Liver (tissue), 7 donors: ENCODE measurements at regions not wholly inside any gene's neighbourhood (a gene's known extent, or its start where the extent isn't known, plus 50 kb on each side); places are given as distances from the start of the nearest gene placed in this dataset.
A peak's percentile ranks its signal among the peaks of the same experiment; 100 is the strongest.

Experiments
- DNase-seq: peaks from one replicate; pipeline ENCODE4 v3.0.0-alpha.2; 2017; ENCODE audit warnings: low spot score
- H3K27ac ChIP-seq, 2 donors: one replicate each; pipeline ENCODE4 v1.7.0; 2013; ENCODE audit warnings: inconsistent platforms in 2 of 2, low read length in 2 of 2, control low read depth in 1 of 2, low read depth in 1 of 2, mild to moderate bottlenecking in 1 of 2
- H3K27me3 ChIP-seq, 4 donors: one replicate each; pipeline versions ENCODE4 v1.6.1 to v1.7.0; 2013; ENCODE audit warnings: low read length in 3 of 4, inconsistent platforms in 1 of 4, mild to moderate bottlenecking in 1 of 4, moderate library complexity in 1 of 4; ENCODE audit not compliant: control insufficient read depth in 4 of 4, insufficient read depth in 4 of 4
- H3K36me3 ChIP-seq, 4 donors: one replicate each; pipeline versions ENCODE4 v1.6.1 to v1.7.0; 2013; ENCODE audit warnings: low read length in 3 of 4, mild to moderate bottlenecking in 3 of 4, low read depth in 1 of 4, moderate library complexity in 1 of 4; ENCODE audit not compliant: control insufficient read depth in 4 of 4, insufficient read depth in 3 of 4
- H3K4me1 ChIP-seq, 4 donors: one replicate each; pipeline versions ENCODE4 v1.6.1 to v1.7.0; 2013; ENCODE audit warnings: low read length in 3 of 4, mild to moderate bottlenecking in 3 of 4, moderate library complexity in 1 of 4; ENCODE audit not compliant: control insufficient read depth in 4 of 4, insufficient read depth in 4 of 4
- H3K4me3 ChIP-seq, 3 donors: one replicate each; pipeline versions ENCODE4 v1.6.1 to v1.7.0; 2013; ENCODE audit warnings: low read length in 3 of 3, control low read depth in 1 of 3, low read depth in 1 of 3, mild to moderate bottlenecking in 1 of 3
- H3K9ac ChIP-seq, 2 donors: one replicate each; pipeline ENCODE4 v1.7.0; 2013; ENCODE audit warnings: low read length in 2 of 2, mild to moderate bottlenecking in 2 of 2, moderate library complexity in 2 of 2, control low read depth in 1 of 2, low read depth in 1 of 2
- H3K9me3 ChIP-seq, 4 donors: one replicate each; pipeline versions ENCODE4 v1.6.1 to v1.7.0; 2013; ENCODE audit warnings: low read length in 3 of 4; ENCODE audit not compliant: control insufficient read depth in 4 of 4
- FOXA1 ChIP-seq: IDR thresholded peaks from 2 replicates; pipeline ENCODE4 v1.6.1; 2016; ENCODE audit warnings: antibody characterized with exemption
- FOXA2 ChIP-seq: IDR thresholded peaks from 2 replicates; pipeline ENCODE4 v1.6.1; 2016; ENCODE audit warnings: antibody characterized with exemption
- HNF4A ChIP-seq, 2 donors: conservative IDR thresholded peaks; 2 replicates each; pipeline ENCODE4 v1.6.1; 2016; ENCODE audit warnings: antibody characterized with exemption in 2 of 2, mild to moderate bottlenecking in 2 of 2
- HNF4G ChIP-seq: IDR thresholded peaks from 2 replicates; pipeline ENCODE4 v1.6.1; 2016; ENCODE audit warnings: antibody characterized with exemption
- JUND ChIP-seq, 2 donors: IDR thresholded peaks; 2 replicates each; pipeline ENCODE4 v1.6.1; 2016; ENCODE audit warnings: antibody characterized with exemption in 2 of 2
- NR2F2 ChIP-seq: IDR thresholded peaks from 2 replicates; pipeline ENCODE4 v1.6.1; 2016; ENCODE audit warnings: antibody characterized with exemption
- RAD21 ChIP-seq, 2 donors: IDR thresholded peaks; 2 replicates each; pipeline ENCODE4 v1.6.1; 2016; ENCODE audit warnings: antibody characterized with exemption in 2 of 2, mild to moderate bottlenecking in 2 of 2
- RXRA ChIP-seq, 2 donors: IDR thresholded peaks; 2 replicates each; pipeline ENCODE4 v1.6.1; 2017 to 2018; ENCODE audit warnings: antibody characterized with exemption in 2 of 2, mild to moderate bottlenecking in 1 of 2
- SP1 ChIP-seq: IDR thresholded peaks from 2 replicates; pipeline ENCODE4 v1.6.1; 2018; ENCODE audit warnings: antibody characterized with exemption, mild to moderate bottlenecking
- YY1 ChIP-seq: IDR thresholded peaks from 2 replicates; pipeline ENCODE4 v1.6.1; 2016; ENCODE audit warnings: antibody characterized with exemption, mild to moderate bottlenecking
- WGBS: extraction: QIAGEN DNeasy Blood & Tissue Kit; methylation state at CpG from one replicate; pipeline ENCODE4 v1.1.7; 2013; 5-methylcytosine and 5-hydroxymethylcytosine counted together
- TF ChIP-seq, protein P1 (sequence below): IDR thresholded peaks from 2 replicates; pipeline ENCODE4 v1.6.1; 2016; ENCODE audit warnings: antibody characterized with exemption, mild to moderate bottlenecking
- TF ChIP-seq, protein P2 (sequence below): IDR thresholded peaks from 2 replicates; pipeline ENCODE4 v1.6.1; 2016; ENCODE audit warnings: antibody characterized with exemption
- TF ChIP-seq, protein P3 (sequence below): IDR thresholded peaks from 2 replicates; pipeline ENCODE4 v1.6.1; 2016; ENCODE audit warnings: antibody characterized with exemption
- TF ChIP-seq, protein P4 (sequence below): IDR thresholded peaks from 2 replicates; pipeline ENCODE4 v1.6.1; 2016; ENCODE audit warnings: antibody characterized with exemption
- donor health status: healthy.
- donor health status: healthy.
- donor health status: healthy.
- donor health status: healthy.

DNA sequence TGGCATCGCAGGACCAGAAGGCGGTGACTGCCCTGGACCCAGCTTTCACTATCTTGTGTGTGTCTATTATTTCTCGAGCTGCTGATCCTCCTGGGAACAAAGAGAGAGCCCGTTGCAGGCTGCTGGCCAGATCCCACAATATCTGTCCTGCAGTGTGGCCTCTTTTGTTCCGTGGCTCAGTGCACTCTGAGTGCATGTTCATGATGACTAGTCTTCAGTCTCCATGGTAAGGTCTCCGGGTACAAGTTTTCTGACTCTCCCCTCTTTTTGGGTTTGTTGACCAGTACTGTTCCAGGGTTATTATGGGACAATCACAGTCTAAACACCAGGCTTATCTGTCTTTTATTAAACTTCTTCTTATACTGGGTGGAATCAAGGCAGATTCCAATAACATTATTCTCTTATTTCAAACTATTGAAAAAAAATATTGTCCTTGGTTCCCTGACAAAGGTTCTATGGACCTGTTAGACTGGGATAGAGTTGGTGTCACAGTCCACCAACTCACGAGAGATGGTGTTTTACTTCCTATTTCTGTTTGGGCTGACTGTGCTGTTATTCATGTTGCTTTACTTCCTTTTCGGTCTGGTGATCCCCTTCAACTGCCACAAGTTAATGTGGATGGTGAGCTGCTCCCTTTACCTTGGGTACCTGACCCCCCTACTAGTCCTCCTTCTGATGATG, 192.9 kb upstream of the ALG10B start (continued):
- TF ChIP-seq, protein P1, sequence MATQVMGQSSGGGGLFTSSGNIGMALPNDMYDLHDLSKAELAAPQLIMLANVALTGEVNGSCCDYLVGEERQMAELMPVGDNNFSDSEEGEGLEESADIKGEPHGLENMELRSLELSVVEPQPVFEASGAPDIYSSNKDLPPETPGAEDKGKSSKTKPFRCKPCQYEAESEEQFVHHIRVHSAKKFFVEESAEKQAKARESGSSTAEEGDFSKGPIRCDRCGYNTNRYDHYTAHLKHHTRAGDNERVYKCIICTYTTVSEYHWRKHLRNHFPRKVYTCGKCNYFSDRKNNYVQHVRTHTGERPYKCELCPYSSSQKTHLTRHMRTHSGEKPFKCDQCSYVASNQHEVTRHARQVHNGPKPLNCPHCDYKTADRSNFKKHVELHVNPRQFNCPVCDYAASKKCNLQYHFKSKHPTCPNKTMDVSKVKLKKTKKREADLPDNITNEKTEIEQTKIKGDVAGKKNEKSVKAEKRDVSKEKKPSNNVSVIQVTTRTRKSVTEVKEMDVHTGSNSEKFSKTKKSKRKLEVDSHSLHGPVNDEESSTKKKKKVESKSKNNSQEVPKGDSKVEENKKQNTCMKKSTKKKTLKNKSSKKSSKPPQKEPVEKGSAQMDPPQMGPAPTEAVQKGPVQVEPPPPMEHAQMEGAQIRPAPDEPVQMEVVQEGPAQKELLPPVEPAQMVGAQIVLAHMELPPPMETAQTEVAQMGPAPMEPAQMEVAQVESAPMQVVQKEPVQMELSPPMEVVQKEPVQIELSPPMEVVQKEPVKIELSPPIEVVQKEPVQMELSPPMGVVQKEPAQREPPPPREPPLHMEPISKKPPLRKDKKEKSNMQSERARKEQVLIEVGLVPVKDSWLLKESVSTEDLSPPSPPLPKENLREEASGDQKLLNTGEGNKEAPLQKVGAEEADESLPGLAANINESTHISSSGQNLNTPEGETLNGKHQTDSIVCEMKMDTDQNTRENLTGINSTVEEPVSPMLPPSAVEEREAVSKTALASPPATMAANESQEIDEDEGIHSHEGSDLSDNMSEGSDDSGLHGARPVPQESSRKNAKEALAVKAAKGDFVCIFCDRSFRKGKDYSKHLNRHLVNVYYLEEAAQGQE: no peak

DNA sequence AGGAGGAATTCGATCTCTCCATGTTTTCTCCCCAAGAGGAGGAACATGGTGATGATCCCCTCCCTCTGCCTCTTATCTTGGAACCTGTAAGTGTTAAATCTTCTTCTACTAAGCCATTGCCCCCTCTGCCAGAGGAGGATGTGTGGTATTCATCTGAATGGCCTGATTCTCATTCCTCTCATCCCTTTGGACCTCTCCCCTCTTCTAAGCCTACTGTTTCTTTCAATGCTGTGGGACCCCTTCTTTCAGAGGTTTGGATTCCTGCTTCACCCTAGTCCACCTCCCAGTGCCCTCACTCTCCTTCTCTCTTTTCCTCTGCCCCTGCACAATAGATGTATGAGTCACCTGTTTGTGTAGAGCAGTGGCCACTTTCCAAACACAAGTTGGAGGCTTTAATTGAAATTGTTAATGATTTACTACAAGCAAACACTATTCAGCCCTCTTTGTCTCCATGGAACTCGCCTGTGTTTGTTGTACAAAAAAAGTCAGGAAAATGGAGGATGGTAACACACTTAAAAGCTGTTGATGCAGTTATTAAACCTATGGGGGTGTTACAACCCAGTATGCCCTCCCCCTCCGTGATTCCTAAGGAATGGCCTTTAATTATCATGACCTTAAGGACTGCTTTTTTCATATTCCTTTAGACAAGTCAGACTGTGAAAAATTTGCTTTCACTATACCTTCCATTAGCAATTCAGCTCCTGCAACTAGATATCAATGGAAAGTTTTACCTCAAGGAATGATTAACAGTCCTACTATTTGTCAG, 192.1 kb upstream of the ALG10B start:
- Histone ChIP-seq H3K4me3 (no peak overlapping the region), H3K4me1 (peaks cover 0 to 4% (median 3%) of the 10 kb centered on the region in 4 donors), H3K27ac (no peak overlapping the region), H3K9ac (no peak overlapping the region), H3K36me3 (no peaks in the 10 kb centered on the region), H3K27me3 (no peaks in the 10 kb centered on the region), H3K9me3 (no peaks in the 10 kb centered on the region)
- WGBS: 30% methylated on average over 3 of the region's 3 CpGs
- TF ChIP-seq, protein P1: peak; percentile 17
- TF ChIP-seq RAD21 (IDR thresholded peaks at IDR 0.05): peak; percentile 13 to 16
- no peak for TF ChIP-seq HNF4G
- TF ChIP-seq, protein P2, sequence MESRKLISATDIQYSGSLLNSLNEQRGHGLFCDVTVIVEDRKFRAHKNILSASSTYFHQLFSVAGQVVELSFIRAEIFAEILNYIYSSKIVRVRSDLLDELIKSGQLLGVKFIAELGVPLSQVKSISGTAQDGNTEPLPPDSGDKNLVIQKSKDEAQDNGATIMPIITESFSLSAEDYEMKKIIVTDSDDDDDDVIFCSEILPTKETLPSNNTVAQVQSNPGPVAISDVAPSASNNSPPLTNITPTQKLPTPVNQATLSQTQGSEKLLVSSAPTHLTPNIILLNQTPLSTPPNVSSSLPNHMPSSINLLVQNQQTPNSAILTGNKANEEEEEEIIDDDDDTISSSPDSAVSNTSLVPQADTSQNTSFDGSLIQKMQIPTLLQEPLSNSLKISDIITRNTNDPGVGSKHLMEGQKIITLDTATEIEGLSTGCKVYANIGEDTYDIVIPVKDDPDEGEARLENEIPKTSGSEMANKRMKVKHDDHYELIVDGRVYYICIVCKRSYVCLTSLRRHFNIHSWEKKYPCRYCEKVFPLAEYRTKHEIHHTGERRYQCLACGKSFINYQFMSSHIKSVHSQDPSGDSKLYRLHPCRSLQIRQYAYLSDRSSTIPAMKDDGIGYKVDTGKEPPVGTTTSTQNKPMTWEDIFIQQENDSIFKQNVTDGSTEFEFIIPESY: peak; percentile 32
- peak; percentile 92 for TF ChIP-seq YY1
- TF ChIP-seq, protein P3, sequence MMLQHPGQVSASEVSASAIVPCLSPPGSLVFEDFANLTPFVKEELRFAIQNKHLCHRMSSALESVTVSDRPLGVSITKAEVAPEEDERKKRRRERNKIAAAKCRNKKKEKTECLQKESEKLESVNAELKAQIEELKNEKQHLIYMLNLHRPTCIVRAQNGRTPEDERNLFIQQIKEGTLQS: peak; percentile 90
- TF ChIP-seq FOXA1: peak; percentile 68
- peak in 1 of 2 donors; percentile 30 for TF ChIP-seq RXRA (IDR thresholded peaks at IDR 0.05)
- TF ChIP-seq JUND (IDR thresholded peaks at IDR 0.05): peak; percentile 97
- TF ChIP-seq FOXA2: no peak
- peak; percentile 85 for TF ChIP-seq SP1
- TF ChIP-seq, protein P4, sequence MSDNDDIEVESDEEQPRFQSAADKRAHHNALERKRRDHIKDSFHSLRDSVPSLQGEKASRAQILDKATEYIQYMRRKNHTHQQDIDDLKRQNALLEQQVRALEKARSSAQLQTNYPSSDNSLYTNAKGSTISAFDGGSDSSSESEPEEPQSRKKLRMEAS: no peak
- peak in 1 of 2 donors; percentile 3 for TF ChIP-seq HNF4A (conservative IDR thresholded peaks at IDR 0.05)
- no peak for TF ChIP-seq NR2F2
- no peak for DNase-seq
